ENCODE measurements at regions not wholly inside any gene's neighbourhood (a gene's known extent, or its start where the extent isn't known, plus 50 kb on each side); places are given as distances from the start of the nearest gene placed in this dataset.

DNA sequence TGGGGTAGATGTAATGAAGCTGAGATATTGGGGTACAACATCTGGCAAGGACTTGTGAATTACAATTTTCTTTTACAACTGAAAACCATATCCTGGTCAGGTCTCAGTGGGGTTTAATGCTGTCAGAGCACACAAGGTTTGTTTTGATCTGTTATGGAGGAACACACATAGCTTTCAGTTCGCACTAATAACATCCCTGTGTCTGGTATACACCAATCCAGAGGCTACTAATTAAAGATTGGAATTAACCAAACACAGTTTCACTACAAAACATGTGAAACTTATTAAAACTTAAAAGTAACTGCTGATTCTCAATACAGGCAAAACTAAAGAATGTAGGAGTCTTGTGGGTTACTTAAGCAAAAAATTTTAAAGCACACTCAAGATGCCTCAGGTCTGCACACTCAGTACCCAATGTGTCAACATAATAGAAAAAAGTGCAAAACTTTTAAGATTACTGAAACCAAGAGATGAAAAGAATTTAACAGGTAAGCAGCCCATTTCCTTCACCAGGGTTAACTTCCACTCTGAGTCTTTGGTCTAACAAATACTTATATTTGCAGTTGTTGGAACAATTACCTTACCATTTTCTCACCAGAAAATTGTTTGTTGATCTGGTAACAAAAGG lies 77.4 kb downstream of the LLPH start:
- TF ChIP-seq, protein P1, sequence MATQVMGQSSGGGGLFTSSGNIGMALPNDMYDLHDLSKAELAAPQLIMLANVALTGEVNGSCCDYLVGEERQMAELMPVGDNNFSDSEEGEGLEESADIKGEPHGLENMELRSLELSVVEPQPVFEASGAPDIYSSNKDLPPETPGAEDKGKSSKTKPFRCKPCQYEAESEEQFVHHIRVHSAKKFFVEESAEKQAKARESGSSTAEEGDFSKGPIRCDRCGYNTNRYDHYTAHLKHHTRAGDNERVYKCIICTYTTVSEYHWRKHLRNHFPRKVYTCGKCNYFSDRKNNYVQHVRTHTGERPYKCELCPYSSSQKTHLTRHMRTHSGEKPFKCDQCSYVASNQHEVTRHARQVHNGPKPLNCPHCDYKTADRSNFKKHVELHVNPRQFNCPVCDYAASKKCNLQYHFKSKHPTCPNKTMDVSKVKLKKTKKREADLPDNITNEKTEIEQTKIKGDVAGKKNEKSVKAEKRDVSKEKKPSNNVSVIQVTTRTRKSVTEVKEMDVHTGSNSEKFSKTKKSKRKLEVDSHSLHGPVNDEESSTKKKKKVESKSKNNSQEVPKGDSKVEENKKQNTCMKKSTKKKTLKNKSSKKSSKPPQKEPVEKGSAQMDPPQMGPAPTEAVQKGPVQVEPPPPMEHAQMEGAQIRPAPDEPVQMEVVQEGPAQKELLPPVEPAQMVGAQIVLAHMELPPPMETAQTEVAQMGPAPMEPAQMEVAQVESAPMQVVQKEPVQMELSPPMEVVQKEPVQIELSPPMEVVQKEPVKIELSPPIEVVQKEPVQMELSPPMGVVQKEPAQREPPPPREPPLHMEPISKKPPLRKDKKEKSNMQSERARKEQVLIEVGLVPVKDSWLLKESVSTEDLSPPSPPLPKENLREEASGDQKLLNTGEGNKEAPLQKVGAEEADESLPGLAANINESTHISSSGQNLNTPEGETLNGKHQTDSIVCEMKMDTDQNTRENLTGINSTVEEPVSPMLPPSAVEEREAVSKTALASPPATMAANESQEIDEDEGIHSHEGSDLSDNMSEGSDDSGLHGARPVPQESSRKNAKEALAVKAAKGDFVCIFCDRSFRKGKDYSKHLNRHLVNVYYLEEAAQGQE (IDR thresholded peaks at IDR 0.05; ENCODE audit: insufficient read depth in 1 of 2, low read depth in 2 of 2, low read length in 1 of 2): no peak
- no peak for TF ChIP-seq SIN3A (IDR thresholded peaks at IDR 0.05; ENCODE audit: borderline replicate concordance, insufficient read depth, low read depth, low read length)
